ENCODE measurements at regions not wholly inside any gene's neighbourhood (a gene's known extent, or its start where the extent isn't known, plus 50 kb on each side); places are given as distances from the start of the nearest gene placed in this dataset.

DNA sequence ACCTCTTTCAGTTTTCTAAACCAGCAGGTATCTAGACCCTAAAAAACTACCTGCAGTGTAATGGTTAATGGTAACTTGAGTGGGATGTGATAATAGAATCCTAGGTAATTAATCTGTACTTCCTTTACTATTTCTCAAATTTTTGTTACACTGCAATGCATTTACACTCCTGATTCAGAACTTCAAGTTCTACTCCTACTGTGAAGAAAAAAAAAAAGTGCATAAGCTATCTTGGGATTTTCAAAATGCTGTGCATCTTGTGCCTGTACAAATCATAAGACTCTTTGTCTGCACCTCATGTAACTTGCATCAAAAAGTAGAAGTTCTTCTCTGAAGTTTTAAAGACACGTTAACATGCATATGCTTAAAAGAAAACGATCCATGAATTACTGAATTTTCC is 554.1 kb downstream of the CETN3 start:
- TF ChIP-seq, protein P1, sequence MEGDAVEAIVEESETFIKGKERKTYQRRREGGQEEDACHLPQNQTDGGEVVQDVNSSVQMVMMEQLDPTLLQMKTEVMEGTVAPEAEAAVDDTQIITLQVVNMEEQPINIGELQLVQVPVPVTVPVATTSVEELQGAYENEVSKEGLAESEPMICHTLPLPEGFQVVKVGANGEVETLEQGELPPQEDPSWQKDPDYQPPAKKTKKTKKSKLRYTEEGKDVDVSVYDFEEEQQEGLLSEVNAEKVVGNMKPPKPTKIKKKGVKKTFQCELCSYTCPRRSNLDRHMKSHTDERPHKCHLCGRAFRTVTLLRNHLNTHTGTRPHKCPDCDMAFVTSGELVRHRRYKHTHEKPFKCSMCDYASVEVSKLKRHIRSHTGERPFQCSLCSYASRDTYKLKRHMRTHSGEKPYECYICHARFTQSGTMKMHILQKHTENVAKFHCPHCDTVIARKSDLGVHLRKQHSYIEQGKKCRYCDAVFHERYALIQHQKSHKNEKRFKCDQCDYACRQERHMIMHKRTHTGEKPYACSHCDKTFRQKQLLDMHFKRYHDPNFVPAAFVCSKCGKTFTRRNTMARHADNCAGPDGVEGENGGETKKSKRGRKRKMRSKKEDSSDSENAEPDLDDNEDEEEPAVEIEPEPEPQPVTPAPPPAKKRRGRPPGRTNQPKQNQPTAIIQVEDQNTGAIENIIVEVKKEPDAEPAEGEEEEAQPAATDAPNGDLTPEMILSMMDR (IDR thresholded peaks at IDR 0.05 in 8 of 11, conservative IDR thresholded peaks at IDR 0.05 in 3 of 11), result no peak
- no peak for TF ChIP-seq POLR2A (IDR thresholded peaks at IDR 0.05)

All from spleen (tissue), 7 donors.